ENCODE measurements at regions not wholly inside any gene's neighbourhood (a gene's known extent, or its start where the extent isn't known, plus 50 kb on each side); places are given as distances from the start of the nearest gene placed in this dataset.

DNA sequence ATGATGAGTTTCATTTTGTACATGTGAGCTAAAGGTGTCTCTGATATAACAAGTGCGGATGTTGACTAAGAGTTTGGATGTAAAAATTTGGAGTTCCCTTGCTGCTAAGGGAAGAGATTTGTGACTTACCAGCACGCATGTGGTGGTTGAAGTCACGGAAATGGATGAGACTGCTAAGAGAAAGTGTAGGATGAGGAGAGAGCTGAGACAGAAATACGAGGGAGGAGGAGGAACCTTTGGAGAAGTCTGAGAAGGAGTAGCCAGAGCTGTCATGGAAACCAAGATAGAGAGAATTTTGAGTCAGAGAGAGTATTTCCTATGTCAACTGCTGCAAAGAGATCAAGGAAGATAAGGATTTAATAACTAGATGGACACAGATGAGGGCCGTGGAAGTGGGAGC is 106.5 kb upstream of the COL24A1 start:
- Histone ChIP-seq H3K4me3 (no peak overlapping the region), H3K27ac (no peak overlapping the region), H3K36me3 (no peaks in the 10 kb centered on the region), H3K9me3 (no peaks in the 10 kb centered on the region), H3K4me1 (no peaks in the 10 kb centered on the region), H3K27me3 (no peaks in the 10 kb centered on the region)
- intact Hi-C loops (cut with DNase I; ENCODE audit: low total_unique reads), result loop anchor here (1.0 kb wide), 1 partner anchor 16 kb away; no protein-coding TSS in a partner anchor
- no peak for TF ChIP-seq POLR2A (IDR thresholded peaks at IDR 0.05)
- TF ChIP-seq, protein P1, sequence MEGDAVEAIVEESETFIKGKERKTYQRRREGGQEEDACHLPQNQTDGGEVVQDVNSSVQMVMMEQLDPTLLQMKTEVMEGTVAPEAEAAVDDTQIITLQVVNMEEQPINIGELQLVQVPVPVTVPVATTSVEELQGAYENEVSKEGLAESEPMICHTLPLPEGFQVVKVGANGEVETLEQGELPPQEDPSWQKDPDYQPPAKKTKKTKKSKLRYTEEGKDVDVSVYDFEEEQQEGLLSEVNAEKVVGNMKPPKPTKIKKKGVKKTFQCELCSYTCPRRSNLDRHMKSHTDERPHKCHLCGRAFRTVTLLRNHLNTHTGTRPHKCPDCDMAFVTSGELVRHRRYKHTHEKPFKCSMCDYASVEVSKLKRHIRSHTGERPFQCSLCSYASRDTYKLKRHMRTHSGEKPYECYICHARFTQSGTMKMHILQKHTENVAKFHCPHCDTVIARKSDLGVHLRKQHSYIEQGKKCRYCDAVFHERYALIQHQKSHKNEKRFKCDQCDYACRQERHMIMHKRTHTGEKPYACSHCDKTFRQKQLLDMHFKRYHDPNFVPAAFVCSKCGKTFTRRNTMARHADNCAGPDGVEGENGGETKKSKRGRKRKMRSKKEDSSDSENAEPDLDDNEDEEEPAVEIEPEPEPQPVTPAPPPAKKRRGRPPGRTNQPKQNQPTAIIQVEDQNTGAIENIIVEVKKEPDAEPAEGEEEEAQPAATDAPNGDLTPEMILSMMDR (IDR thresholded peaks at IDR 0.05), result no peak
- no peak for TF ChIP-seq POLR2AphosphoS5 (IDR thresholded peaks at IDR 0.05)
- DNase-seq (ENCODE audit: low spot score in 2 of 2), result no peak

DNA sequence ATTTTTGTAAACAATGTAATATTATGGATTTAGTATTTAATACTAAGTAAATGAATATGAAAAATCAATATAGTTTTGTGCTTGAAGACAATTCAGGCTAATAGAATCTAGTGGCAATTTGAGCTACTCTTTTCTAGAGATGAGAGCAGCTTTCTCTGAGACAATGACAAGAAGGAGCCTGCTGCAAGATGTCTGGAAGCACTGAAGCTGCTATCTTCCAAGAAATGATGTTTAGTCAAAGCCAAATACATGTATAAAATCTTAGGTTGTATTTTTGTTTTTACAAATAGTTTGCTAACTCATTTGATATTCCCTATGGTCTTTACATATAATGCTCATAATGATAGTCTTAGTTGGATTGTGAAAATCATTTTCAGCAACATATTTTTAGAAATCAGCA is 103.9 kb upstream of the COL24A1 start:
- no peaks in the 10 kb centered on the region for H3K36me3 ChIP-seq
- DNase-seq (ENCODE audit: low spot score in 2 of 2), result no peak
- no peaks in the 10 kb centered on the region for H3K27me3 ChIP-seq
- H3K4me3 ChIP-seq, result no peak overlapping the region
- no peaks in the 10 kb centered on the region for H3K4me1 ChIP-seq
- no peak overlapping the region for H3K27ac ChIP-seq
- TF ChIP-seq, protein P1 (IDR thresholded peaks at IDR 0.05), result no peak
- TF ChIP-seq POLR2A (IDR thresholded peaks at IDR 0.05), result no peak
- TF ChIP-seq POLR2AphosphoS5 (IDR thresholded peaks at IDR 0.05), result no peak
- no peaks in the 10 kb centered on the region for H3K9me3 ChIP-seq
- intact Hi-C loops (cut with DNase I; ENCODE audit: low total_unique reads), result no loop called here

DNA sequence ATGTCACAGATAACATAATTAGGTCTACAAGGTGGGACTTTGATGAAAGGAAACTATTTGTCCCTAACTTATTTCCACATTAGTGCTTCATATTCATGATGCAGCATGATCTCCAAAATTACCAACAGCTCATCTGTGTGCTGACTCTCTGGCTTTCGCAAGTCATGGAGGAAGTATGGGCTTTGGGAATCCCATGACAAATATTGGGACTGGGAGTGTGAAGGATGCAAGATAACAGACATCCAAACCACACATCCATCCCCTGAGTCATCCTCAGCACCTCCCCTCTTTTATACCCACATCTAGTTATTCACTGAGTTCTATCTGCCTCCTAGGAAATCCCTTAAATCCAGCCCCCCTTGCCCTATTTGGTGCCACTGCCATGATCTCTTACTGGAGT is 102.8 kb upstream of the COL24A1 start:
- H3K4me1 ChIP-seq, result no peaks in the 10 kb centered on the region
- DNase-seq (ENCODE audit: low spot score in 2 of 2), result no peak
- no peaks in the 10 kb centered on the region for H3K9me3 ChIP-seq
- H3K36me3 ChIP-seq, result no peaks in the 10 kb centered on the region
- H3K27ac ChIP-seq, result no peak overlapping the region
- no peak overlapping the region for H3K4me3 ChIP-seq
- TF ChIP-seq, protein P1 (IDR thresholded peaks at IDR 0.05), result no peak
- no peak for TF ChIP-seq POLR2AphosphoS5 (IDR thresholded peaks at IDR 0.05)
- TF ChIP-seq POLR2A (IDR thresholded peaks at IDR 0.05), result no peak
- no peaks in the 10 kb centered on the region for H3K27me3 ChIP-seq
- intact Hi-C loops (cut with DNase I; ENCODE audit: low total_unique reads), result no loop called here

- Histone ChIP-seq H3K9me3 (no peaks in the 10 kb centered on the region), H3K36me3 (no peaks in the 10 kb centered on the region), H3K27me3 (no peaks in the 10 kb centered on the region), H3K4me1 (no peaks in the 10 kb centered on the region), H3K4me3 (no peak overlapping the region), H3K27ac (no peak overlapping the region)
- no peak for DNase-seq (ENCODE audit: low spot score in 2 of 2)
- TF ChIP-seq, protein P1 (IDR thresholded peaks at IDR 0.05), result no peak
- no peak for TF ChIP-seq POLR2A (IDR thresholded peaks at IDR 0.05)
- no peak for TF ChIP-seq POLR2AphosphoS5 (IDR thresholded peaks at IDR 0.05)
- intact Hi-C loops (cut with DNase I; ENCODE audit: low total_unique reads), result no loop called here
Observed at GRCh38 chr1:86258101-86258500, 101.5 kb upstream of the COL24A1 start.

DNA sequence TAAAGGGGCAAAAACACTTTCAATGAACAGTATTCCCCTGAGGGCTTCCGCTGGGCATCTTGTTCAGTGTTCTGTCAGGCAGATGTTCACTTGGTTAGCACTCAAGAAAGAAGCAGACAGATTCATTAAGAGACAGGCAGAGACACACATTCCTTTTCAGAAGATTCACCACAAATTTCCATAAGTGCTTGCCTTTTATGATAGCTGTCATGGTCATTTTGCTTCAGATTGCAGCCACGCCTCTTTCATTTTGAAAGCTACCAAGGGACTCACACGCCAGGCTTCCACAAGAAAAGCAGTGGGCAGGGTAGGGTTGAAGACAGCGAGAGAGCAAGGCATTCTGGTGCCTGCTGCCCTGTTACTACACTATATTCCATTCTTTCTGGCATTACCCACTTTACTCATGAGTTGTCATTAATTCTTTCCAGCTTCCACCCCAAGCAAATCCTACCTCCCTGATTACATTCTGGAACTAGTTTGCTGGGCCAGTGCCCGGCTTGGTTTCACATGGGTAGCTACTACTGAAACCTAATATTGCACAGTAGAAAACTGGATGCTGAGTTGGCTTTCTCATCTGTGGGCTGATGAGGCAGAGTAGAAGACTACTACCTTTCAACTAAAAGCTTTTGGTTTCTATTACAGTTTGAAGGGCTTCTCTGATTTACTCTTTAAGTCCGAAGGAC is 91.2 kb upstream of the COL24A1 start:
- Histone ChIP-seq H3K9me3 (no peaks in the 10 kb centered on the region), H3K27ac (no peak overlapping the region), H3K4me3 (no peak overlapping the region), H3K4me1 (no peaks in the 10 kb centered on the region), H3K27me3 (no peaks in the 10 kb centered on the region), H3K36me3 (no peaks in the 10 kb centered on the region)
- intact Hi-C loops (cut with DNase I; ENCODE audit: low total_unique reads), result no loop called here
- no peak for DNase-seq (ENCODE audit: low spot score in 2 of 2)
- TF ChIP-seq, protein P1 (IDR thresholded peaks at IDR 0.05), result no peak
- TF ChIP-seq POLR2A (IDR thresholded peaks at IDR 0.05) (no peak), POLR2AphosphoS5 (IDR thresholded peaks at IDR 0.05) (no peak)
